Activated B cell treated with CpG ODN at 0.5 μM for 24 hours (primary cell): ENCODE measurements at regions not wholly inside any gene's neighbourhood (a gene's known extent, or its start where the extent isn't known, plus 50 kb on each side); places are given as distances from the start of the nearest gene placed in this dataset.

Experiments
- ATAC-seq: fragments of 200-7000 bp; cut with Tn5 transposase; one replicate; pipeline ENCODE4 v1.10.0; 2021; ENCODE audit warnings: low read depth, mild to moderate bottlenecking, moderate library complexity
- CTCF ChIA-PET: fragments of 350-600 bp; sonication (Branson Sonifier 250); formaldehyde crosslinking; loops from one replicate; lab custom pipeline; 2021; ENCODE audit warnings: antibody characterized with exemption; lab: Charles Lee
- POLR2A ChIA-PET: fragments of 350-600 bp; sonication (Branson Sonifier 250); formaldehyde crosslinking; loops from one replicate; lab custom pipeline; 2021; ENCODE audit warnings: antibody characterized with exemption; lab: Charles Lee
- DNase-seq: peaks from one replicate; pipeline ENCODE4 v3.0.0; 2022
- H3K27ac Mint-ChIP-seq: one replicate; pipeline ENCODE4 v1.8.0; 2020; ENCODE audit warnings: mixed read lengths
- H3K27me3 Mint-ChIP-seq: one replicate; pipeline ENCODE4 v1.8.0; 2021; ENCODE audit warnings: mixed read lengths
- H3K36me3 Mint-ChIP-seq: one replicate; pipeline ENCODE4 v1.8.0; 2021; ENCODE audit warnings: low read depth, mixed read lengths
- H3K4me1 Mint-ChIP-seq: one replicate; pipeline ENCODE4 v1.8.0; 2021; ENCODE audit warnings: mixed read lengths
- H3K4me3 Mint-ChIP-seq: one replicate; pipeline ENCODE4 v1.8.0; 2020; ENCODE audit warnings: mild to moderate bottlenecking, mixed read lengths
- H3K9me3 Mint-ChIP-seq: one replicate; pipeline ENCODE4 v1.8.0; 2020; ENCODE audit warnings: mixed read lengths
- CTCF ChIP-seq: fragments of 200-600 bp; IDR thresholded peaks from one replicate; pipeline ENCODE4 v1.8.0; 2022; ENCODE audit warnings: antibody characterized with exemption, mild to moderate bottlenecking
- intact Hi-C: fragments of 100-400 bp; cut with micrococcal nuclease; formaldehyde crosslinking; loops from one replicate; pipeline ENCODE4 v1.15.1; 2024

GRCh38 chr5:165393839-165394238 lies 1888.4 kb downstream of the MAT2B start:
- ATAC-seq (no peak), DNase-seq (no peak)
- peaks cover 1% of the 10 kb centered on the region for H3K4me1 Mint-ChIP-seq
- no peaks in the 10 kb centered on the region for H3K27me3 Mint-ChIP-seq
- H3K4me3 Mint-ChIP-seq: no peak overlapping the region
- intact Hi-C loops: no loop called here
- no peaks in the 10 kb centered on the region for H3K36me3 Mint-ChIP-seq
- no peak overlapping the region for H3K27ac Mint-ChIP-seq
- ChIA-PET POLR2A (no interaction called here), CTCF (no interaction called here)
- peaks cover 4% of the 10 kb centered on the region for H3K9me3 Mint-ChIP-seq
- no peak for TF ChIP-seq CTCF

GRCh38 chr5:165397516-165397915 lies 1892.1 kb downstream of the MAT2B start:
- no peak for ATAC-seq
- ChIA-PET CTCF (no interaction called here), POLR2A (no interaction called here)
- TF ChIP-seq CTCF: no peak
- no peak overlapping the region for H3K27ac Mint-ChIP-seq
- H3K36me3 Mint-ChIP-seq: no peaks in the 10 kb centered on the region
- H3K9me3 Mint-ChIP-seq: peaks cover 5% of the 10 kb centered on the region
- H3K4me3 Mint-ChIP-seq: no peak overlapping the region
- intact Hi-C loops: no loop called here
- H3K4me1 Mint-ChIP-seq: peaks cover 1% of the 10 kb centered on the region
- no peak for DNase-seq
- H3K27me3 Mint-ChIP-seq: no peaks in the 10 kb centered on the region

GRCh38 chr5:165400086-165400485 lies 1894.7 kb downstream of the MAT2B start:
- Mint-ChIP-seq H3K4me1 (no peaks in the 10 kb centered on the region), H3K36me3 (no peaks in the 10 kb centered on the region), H3K27me3 (no peaks in the 10 kb centered on the region), H3K4me3 (no peak overlapping the region), H3K9me3 (peaks cover 5% of the 10 kb centered on the region), H3K27ac (no peak overlapping the region)
- intact Hi-C loops: no loop called here
- POLR2A ChIA-PET: no interaction called here
- no peak for TF ChIP-seq CTCF
- CTCF ChIA-PET: no interaction called here
- ATAC-seq (no peak), DNase-seq (no peak)

- intact Hi-C loops: no loop called here
- H3K4me3 Mint-ChIP-seq: no peak overlapping the region
- H3K4me1 Mint-ChIP-seq: no peaks in the 10 kb centered on the region
- H3K36me3 Mint-ChIP-seq: no peaks in the 10 kb centered on the region
- DNase-seq (no peak), ATAC-seq (no peak)
- ChIA-PET CTCF (no interaction called here), POLR2A (no interaction called here)
- no peak overlapping the region for H3K27ac Mint-ChIP-seq
- H3K9me3 Mint-ChIP-seq: peaks cover 9% of the 10 kb centered on the region
- no peaks in the 10 kb centered on the region for H3K27me3 Mint-ChIP-seq
- no peak for TF ChIP-seq CTCF
Observed at GRCh38 chr5:165404917-165405316, 1899.5 kb downstream of the MAT2B start.

GRCh38 chr5:165405340-165405739 lies 1899.9 kb downstream of the MAT2B start:
- CTCF ChIA-PET: no interaction called here

More at GRCh38 chr5:165405340-165405739, 1899.9 kb downstream of the MAT2B start:
- DNase-seq: no peak
- no peaks in the 10 kb centered on the region for H3K27me3 Mint-ChIP-seq
- H3K9me3 Mint-ChIP-seq: peaks cover 9% of the 10 kb centered on the region
- POLR2A ChIA-PET: no interaction called here
- TF ChIP-seq CTCF: no peak
- no peaks in the 10 kb centered on the region for H3K4me1 Mint-ChIP-seq
- no peak overlapping the region for H3K27ac Mint-ChIP-seq
- intact Hi-C loops: no loop called here
- ATAC-seq: no peak
- H3K36me3 Mint-ChIP-seq: no peaks in the 10 kb centered on the region
- H3K4me3 Mint-ChIP-seq: no peak overlapping the region
